NCI-H510A treated with DMSO at 0.1 percent for 48 hours (cell line): ENCODE measurements at regions not wholly inside any gene's neighbourhood (a gene's known extent, or its start where the extent isn't known, plus 50 kb on each side); places are given as distances from the start of the nearest gene placed in this dataset.

ENCODE experiments used
- DNase-seq: peaks from one replicate; lab custom pipeline; 2025; lab: John Stamatoyannopoulos, UW

DNA sequence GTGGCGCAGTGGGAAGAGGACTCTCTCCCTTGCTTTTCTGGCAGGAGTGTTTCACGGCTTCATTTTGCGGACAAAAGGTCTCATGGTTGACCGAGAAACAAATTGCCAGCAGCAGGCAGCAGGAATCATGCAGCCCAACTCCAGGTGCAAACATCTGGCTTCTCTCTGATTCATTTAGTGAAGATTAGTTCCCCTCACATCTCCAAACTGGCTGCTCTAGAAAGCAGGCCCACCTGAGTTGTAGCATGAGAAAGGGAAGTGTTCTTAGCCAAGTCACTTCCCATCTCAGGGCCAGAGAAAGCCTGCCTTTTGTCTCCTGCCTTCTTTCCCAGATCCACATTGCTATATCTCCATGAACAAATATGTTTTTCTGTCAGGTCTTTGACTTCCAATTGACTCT lies 120.8 kb upstream of the CCDC196 start:
- DNase-seq: no peak

DNA sequence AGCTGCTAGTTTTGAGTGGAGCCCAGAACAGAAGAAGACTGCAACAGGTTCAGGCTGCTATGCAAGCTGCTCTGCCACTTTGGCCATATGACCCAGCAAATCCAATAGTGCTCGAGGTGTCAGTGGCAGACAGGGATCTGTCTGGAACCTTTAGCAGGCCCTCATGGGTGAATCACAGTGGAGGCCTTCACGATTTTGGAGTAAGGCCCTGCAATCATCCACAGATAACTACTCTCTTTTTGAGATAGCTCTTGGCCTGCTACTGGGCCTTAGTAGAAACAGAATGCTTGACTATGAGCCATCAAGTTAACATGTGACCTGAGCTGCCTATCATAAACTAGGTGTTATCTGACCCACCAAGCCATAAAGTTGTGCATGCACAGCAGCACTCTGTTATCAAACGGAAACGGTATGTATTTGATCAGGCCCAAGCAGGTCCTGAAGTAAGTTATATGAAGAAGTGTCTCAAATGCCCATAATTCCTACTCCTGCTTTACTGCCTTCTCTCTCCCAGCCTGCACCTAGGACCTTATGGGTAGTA lies 116.9 kb upstream of the CCDC196 start:
- no peak for DNase-seq

DNA sequence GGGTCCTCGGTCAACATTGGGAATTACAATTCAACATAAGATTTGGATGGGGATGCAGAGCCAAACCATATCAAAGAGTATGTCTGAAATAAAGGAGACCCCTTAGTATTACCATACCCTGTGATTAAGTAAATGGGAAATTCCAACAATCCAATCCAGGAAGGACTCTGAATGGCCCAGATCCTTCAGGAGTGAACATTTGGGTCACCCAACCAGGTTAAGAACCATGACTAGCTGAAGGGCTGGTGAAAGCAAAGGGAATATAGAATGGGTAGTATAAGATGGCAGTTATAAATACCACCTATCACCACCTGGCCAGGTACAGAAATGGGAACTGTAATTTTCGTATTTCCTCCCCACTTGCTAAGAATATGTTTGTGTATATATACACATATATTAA lies 114.4 kb upstream of the CCDC196 start:
- DNase-seq: no peak

DNA sequence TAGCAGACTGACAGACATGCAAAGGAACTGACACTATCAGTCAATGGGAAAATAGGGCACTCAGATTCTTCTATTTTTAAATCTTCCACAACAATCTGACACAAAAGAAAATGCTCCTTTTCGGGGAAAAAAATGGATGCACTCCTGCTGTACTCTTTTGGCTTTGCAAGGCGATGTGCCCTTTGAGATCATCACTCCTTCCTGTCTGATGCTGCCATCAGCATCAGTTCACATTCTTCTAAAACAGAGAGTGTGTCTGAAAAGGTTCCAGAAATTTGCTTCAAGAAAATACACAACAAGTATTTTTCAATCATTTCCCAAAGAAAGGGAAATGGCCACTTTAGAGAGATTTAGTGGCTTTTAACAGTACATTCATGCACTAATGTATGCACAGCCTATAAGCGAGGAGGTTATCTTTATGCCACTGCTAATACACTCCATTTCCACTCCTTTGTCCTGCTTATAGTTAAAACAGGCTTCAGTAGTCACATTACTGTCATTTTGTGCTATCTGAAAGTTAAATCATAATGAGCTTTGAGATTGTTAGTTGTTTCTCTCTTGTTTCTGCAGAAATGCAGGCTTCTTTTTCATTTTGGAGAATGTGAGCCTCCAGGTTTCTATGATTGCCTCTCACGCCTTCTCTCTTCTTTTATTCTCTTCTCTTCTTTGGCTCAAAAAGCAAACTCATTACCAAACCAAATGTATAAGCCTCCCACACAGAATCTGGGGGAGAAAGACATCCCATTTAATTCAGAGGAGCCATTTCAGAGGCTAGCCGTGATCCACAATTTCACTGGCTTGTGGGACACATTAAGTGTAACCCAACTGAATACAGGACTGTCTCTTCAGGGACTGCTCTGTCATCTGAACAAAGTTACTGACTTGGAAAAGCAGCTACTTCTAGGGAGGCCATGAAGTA lies 110.9 kb upstream of the CCDC196 start:
- DNase-seq: no peak

DNA sequence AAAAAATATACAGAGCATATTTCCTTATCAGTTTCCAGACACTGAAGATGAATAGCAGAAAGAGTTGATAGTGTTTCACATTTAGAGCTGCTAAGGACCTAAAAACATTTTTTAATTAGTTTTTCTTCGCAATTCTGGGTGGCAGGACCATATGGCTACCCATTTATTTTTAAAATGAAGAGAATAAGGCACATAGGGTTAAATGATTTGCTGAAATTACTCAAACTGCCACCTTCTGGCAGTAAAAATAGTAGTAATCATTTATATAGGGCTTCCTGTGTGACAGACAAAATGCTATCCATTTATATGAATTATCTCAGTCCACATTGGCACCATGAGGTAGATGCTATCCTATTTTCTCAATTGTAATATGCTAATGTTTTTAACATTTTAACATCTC lies 108.6 kb upstream of the CCDC196 start:
- no peak for DNase-seq

DNA sequence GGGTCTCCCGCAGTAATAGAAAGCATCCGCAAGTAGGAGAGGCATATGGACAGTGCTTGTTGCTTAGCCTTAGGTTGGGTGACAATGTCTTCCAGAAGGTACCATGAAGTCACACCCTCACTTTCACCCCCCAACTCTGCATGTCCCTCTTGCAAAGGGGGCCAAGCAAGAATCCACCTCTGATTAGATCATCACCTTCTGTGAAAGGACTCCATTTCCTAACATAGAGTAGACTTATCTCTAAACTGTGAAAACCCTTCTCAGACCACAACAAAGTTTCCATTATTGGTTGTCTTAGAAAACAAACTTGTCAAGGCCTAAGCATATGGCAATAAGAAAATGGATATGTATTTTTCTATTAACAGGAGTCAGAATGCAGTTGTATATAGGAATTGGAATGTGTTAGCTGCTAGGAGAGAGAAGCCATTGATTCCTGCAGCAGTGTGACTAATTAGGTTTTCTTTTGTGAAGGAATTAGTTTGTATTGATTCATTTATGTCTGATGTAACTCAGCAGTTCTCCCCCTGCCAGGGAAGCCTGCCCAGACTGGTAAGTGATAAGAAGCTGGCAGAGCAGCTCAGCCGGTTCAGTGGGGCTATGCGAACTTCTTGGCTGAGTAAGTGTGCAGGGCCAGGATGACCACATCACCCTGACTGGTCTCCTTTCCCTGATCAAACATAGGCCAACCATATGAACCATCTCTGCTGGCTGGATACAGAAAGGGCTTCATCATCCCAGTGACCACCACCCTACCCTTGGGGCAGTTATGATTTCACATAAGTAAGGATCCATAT lies 107.3 kb upstream of the CCDC196 start:
- no peak for DNase-seq

DNA sequence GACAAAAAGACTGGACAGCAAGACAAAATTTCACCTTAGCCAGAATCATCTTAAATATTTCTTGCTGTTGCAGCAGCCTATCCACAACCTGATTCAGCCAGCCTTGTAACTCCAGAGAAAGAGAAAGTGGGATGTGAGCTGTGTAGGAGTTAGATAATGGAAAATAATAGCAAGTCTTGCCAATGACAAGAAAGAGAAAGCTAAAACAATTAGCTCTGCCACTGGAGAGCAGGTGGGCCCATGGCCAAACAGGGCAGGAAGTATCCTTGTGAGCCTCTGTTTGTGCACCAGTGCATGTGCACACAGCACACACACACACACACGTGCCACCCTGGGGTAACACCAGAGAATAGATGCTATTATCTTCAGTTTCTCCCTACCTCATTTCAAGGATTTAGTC lies 106.0 kb upstream of the CCDC196 start:
- DNase-seq: no peak

DNA sequence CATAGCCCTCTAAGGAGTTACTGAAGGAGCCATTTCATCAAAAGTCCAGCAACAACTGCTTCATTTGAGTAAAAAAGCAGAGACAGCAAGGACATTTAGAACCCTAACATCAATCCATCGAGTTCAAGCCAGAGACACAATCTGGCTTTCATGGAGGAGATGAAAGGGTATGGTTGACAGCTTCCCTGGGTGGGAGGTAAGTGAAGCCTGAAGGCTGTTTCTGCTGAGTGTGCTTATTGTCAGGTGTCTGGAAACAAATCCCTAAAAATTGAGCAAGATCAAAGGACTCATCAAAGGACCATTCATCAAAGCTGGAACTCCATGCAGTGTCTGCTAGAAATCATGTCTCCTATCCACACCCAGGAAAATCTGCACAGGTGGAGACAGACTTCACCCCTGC lies 104.4 kb upstream of the CCDC196 start:
- DNase-seq: no peak

DNA sequence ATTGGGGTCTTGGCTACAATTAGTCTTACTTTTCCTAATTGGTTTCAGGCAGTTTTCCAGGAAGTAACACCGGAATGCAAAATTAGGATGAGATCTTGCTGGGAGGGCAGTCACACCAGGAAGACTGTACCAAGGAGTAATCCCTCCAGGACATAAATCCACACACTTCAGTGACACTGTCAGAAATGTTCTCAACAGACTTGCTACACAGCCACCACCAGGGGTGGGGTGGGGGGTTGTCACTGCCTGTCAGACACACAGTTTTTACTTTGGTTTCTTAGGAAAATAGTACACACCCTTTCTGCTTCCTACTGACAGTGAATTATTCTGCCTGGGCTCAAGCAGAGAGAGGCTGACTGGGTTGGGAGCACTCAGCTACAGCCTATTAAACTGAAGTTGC lies 102.9 kb upstream of the CCDC196 start:
- DNase-seq: no peak

DNA sequence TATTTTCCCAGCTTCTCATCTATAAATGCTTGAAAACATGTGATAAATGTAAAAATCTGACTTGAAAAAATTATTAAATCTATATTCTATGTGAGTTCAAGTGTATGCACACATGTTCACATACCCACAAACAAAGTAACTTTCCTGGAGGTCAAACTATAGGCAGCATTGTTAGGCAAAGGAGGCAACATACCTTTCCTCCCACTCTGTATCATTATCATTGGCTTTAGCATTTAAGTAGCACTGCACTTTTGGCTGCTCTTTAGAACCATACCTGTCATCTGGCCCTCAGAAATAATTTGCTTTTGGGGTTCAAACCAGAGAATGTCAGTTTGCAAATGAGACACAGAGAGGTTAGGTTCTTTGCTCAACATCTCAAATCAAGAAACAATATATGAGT lies 102.4 kb upstream of the CCDC196 start:
- DNase-seq: no peak

DNA sequence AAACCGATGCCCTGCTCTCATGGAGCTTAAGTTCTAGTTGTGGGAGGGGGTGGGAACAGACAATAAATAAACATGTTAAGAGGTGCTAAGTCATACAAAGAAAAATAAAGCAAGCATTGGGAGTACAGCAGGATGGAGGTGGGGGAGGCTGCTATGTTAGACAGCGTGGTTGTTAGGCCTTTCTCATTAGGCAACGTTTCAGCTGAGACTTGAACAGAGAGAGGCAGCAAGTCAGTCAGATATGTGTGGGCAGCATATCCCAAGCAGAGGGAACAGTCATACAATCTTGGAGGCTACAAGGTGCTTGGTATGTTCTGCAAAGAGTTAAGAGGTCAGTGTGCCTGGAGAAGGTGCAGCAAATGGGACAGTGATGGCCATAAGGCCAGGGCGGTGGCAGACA lies 97.7 kb upstream of the CCDC196 start:
- no peak for DNase-seq

DNA sequence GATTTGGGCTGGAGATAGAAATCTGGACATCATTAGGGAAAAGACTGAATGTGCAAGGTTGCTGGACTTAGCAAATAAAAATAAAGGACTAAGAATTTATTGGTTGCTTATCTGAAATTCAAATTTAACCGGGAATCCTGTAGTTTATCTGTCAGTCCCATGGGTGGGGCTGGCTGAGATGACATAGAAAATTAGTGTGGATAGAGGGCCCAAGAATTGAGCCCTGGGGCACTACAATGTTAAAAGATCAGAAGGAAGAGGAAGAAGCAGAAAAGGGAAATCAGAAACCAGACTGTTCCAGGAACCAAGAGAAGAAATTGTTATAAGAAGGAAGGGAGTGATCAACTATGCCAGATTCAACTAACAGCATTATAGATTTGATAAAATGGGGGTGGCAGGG lies 96.7 kb upstream of the CCDC196 start:
- DNase-seq: no peak

DNA sequence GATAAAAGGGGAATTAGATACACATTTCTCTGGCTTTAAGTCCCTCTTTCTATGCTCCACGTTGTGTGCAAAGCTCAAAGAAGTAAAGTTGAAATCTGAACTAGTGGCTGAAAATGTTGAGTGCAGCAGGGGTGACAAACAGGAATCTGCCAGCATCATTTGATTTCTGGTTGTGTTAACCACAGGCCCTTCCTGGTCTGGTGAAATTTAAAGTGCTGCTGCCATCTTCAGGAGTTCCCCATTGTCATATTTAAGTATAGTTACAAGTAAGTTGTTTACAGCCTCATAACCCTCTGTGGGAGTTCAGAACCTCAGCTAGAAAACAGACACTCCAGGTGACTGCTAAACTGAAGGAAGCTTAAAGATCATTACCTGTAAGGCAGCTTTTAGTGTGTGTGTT lies 90.9 kb upstream of the CCDC196 start:
- DNase-seq: peak; percentile 2

DNA sequence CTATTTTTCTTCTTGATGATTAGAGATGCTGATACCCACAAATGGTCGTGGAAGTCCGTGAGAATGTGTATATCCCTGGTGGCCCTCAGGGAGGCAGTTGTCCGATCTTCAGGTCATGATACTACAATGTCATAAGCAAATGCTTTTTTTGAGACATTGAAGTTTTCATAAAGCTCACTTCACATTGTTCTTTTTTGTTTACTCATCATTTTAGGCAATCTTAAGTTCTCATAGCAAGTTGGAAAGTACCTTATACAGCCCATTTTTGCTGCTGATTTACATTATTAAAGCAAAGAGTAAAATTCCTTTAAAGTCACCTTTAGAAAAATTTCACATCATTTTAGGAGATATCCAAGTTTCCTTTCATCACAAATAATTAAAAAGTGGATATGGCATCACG lies 90.0 kb upstream of the CCDC196 start:
- DNase-seq: no peak

DNA sequence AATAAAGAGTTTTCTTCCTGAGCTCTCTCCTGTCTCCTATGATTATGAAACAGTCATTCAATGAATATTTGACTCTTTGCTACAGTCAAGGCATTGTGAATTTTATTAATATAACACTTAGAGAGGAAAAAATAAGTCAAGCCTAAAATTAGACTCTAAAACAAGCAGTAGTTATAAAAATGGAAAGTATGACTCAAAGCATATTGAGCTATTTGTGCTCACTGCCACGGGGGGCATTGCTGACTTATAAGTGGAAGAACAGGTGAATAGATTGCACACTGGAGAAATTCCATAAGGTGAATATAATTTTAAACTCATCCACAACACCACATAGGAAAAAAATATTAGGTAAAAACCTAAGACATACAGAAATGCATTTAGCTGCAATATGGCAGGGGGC lies 87.7 kb upstream of the CCDC196 start:
- DNase-seq: no peak

DNA sequence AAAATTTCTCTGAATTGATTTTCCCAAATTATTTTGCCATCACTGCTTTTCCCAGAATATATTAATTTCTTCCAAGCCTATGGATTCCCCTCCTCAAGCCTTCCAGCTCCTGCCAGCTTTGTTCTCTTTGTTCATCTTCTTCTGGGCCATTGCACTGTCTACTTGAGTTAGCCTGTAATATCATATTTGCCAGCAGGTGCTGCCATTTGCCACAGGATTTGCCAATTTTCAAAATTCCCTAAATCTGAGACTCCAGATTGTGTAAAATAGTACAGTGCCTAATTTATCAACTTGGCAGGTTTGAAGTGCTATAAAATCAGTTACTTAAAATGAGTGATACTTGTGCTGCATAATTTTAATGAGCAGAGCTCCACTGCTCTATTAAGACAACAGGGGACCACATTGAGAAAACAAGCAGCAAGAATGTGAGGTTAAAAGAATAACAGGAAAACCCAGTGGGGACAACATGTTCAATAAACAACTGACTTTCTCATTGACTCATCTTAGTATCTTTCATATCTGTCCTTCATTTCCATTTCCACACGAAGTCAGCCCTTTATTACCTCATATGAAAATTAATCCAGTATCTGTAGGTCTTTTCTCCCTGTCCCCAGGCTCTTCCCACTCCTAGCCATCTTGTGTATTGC lies 84.6 kb upstream of the CCDC196 start:
- peak; percentile 4 for DNase-seq

DNA sequence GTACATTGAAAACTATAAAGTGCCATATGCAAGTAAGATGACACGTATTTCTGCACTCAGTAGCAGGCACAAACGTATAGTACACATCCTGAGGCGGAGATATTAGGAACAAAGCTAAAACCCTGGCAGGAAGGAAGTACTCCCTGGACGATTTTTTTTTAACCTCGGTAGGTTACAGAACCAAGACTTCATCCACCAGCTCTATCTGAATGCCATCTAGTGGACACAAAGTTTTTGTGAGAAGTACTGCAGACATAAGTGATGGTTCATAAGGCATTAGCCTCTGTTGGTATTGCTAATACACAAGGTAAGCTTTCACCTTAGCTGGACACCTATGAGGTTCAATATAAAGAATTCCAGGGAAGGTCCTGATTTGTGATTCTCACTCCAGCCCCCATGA lies 83.0 kb upstream of the CCDC196 start:
- DNase-seq: peak; percentile 69

DNA sequence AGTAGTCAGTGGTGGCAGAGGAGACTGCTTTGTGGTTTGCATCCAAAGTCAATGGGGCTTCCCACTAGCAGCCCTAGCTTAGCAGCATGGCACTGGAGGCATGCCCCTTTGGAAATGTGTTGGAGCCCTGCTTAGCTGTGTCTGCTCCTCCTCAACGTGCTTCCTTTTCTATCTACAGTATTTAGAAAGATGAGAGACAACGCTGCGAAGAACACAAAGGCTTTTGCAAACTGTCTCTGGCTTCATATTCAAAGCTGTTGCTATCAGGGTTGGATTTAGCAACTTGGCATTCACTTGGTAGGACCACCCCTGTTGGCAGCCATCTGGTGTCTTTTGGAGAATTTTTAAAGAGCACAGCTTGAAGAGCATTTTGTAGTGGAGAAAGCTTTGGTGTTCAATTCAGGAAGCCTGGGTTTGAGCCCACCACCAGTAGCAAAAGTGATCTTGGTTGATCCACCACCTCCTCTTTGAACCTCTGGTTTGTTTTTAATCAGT lies 82.1 kb upstream of the CCDC196 start:
- no peak for DNase-seq

DNA sequence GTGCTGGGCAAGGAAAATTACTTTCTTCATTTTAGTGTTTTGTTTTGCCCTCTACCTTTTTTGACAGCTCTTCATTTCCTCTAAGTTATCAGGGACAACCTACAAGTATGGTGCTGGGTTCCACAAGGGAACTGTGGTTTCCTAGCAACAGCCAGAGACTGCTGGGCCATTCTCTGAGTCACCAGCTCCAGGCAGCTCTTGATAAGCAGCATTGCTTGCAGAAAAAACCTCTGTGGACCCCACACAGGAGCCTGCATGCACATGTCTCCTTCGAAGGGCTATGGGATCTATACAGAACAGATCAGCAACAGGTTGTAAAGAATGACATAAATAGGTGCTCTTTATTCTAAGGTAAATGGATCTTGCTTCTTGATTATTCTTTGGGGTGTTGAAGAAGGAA lies 81.0 kb upstream of the CCDC196 start:
- no peak for DNase-seq

DNA sequence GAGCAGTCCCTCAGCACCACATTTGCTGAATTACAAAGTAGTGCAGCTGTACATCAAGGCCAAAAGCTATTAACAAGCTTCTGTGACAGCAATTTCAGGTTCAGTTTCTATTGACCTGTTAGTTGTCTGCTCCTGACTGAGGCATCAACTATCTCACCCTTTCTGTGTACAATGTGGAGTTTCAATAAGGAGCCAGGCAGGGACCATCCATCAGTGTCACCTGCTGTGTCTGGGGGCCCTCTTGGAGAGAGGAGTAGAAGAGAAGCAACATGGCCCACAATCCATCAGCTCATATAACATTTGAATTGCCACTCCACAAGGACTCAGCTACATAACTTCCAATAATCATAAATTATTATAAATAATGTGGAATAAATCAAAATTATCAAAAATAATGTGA lies 72.3 kb upstream of the CCDC196 start:
- DNase-seq: no peak

DNA sequence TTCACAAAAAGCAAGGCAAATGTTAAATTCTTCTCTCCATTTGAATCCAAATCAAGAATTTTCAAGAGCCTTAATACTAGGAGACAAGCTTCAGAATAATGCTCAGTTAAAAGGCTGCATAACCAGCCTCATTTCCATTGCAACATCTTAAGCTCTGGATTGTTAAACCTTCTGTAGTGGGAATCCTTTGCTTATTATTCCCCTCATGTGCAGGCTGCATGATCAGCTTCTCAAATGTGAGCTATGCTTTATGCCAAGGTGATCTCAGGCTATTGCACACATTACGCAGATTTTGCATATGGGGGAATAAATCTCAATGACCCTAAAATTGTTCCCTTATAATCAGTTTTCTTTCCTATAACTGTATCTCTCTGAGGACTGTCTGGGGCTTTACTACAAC lies 71.7 kb upstream of the CCDC196 start:
- no peak for DNase-seq

DNA sequence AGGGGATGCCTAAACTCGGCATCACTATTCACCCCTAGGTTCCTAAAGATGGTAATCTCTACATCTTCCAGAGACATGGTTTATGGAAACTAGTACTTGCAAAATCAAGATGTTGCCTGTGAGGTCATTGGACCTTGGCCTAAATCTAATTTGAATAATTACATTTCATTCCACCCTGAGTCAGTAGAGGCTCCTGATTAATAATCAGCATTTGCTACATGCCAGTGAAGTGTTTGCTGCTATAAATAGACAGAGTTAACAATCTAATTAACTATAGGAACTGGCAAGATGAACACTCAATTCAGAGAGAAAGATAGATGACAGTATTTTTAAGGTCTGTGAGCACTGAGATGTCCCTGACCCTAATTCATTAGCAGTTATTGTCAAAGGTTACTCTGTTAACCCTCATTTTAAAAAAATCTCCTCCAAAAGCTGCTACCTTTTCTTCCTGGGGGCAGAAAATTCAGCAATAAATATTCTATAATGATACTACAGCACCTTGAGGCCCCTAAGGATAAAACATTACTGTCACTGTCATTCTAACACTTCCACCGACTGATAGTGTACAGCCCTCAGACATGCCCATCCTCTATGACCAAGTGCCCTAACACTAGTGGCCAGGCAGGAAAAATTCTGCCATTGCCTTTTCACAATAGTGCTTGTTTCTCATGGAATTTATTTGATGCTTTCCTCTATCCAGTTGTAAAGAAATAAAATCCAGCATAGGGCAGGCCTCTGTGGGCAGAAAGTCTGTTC lies 65.7 kb upstream of the CCDC196 start:
- no peak for DNase-seq
